PC-3 (cell line): ENCODE measurements at regions not wholly inside any gene's neighbourhood (a gene's known extent, or its start where the extent isn't known, plus 50 kb on each side); places are given as distances from the start of the nearest gene placed in this dataset.
"Not testable (repeated sequence)": the region's sequence is repeated elsewhere in the genome, so short reads cannot be mapped to it uniquely, and the experiment has no call there.

Source experiments
- EZH2 ChIP-seq: fragments of 300-600 bp; sonication (generic); IDR thresholded peaks from one replicate; pipeline ENCODE4 v1.6.1; 2017; ENCODE audit warnings: antibody characterized with exemption, mild to moderate bottlenecking, low read length; ENCODE audit not compliant: unreplicated experiment
- EZH2phosphoT487 ChIP-seq: fragments of 300-600 bp; sonication (generic); IDR thresholded peaks from 2 replicates; pipeline ENCODE4 v1.6.1; 2018; ENCODE audit warnings: mild to moderate bottlenecking, antibody characterized with exemption, low read length, borderline replicate concordance
- TF ChIP-seq, protein P1 (sequence below): fragments of 300-600 bp; sonication (generic); conservative IDR thresholded peaks from 2 replicates; pipeline ENCODE4 v1.5.1; 2017; ENCODE audit warnings: antibody characterized with exemption, low read depth, mild to moderate bottlenecking, low read length

DNA sequence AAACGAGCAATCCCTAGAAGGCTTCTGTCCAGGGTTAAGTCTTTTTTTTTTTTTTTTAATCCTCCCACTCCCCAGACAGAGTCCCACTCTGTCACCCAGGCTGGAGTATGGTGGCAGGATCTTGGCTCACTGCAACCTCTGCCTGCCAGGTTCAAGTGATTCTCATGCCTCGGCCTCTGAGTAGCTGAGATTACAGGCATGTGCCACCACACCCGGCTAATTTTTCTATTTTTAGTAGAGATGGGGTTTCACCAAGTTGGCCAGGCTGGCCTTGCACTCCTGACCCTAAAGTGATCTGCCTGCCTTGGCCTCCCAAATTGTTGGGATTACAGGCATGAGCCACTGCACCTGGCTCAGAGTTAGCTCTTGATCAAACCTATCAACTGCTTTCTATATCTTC, 67.1 kb upstream of the PTPRG start:
- TF ChIP-seq EZH2, EZH2phosphoT487: not testable (repeated sequence)
- TF ChIP-seq, protein P1, sequence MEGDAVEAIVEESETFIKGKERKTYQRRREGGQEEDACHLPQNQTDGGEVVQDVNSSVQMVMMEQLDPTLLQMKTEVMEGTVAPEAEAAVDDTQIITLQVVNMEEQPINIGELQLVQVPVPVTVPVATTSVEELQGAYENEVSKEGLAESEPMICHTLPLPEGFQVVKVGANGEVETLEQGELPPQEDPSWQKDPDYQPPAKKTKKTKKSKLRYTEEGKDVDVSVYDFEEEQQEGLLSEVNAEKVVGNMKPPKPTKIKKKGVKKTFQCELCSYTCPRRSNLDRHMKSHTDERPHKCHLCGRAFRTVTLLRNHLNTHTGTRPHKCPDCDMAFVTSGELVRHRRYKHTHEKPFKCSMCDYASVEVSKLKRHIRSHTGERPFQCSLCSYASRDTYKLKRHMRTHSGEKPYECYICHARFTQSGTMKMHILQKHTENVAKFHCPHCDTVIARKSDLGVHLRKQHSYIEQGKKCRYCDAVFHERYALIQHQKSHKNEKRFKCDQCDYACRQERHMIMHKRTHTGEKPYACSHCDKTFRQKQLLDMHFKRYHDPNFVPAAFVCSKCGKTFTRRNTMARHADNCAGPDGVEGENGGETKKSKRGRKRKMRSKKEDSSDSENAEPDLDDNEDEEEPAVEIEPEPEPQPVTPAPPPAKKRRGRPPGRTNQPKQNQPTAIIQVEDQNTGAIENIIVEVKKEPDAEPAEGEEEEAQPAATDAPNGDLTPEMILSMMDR = not testable (repeated sequence)
